H1 (cell line): ENCODE measurements at regions not wholly inside any gene's neighbourhood (a gene's known extent, or its start where the extent isn't known, plus 50 kb on each side); places are given as distances from the start of the nearest gene placed in this dataset.

Experiments used
- CTCF ChIA-PET: fragments of 300-600 bp; sonication (Branson Sonifier 250); formaldehyde crosslinking; loops from one replicate; lab custom pipeline; 2021; ENCODE audit not compliant: partially characterized antibody; lab: Charles Lee
- POLR2A ChIA-PET: fragments of 300-600 bp; sonication (Branson Sonifier 250); formaldehyde crosslinking; loops from one replicate; lab custom pipeline; 2021; ENCODE audit warnings: inconsistent platforms; ENCODE audit not compliant: partially characterized antibody; lab: Charles Lee
- DNase-seq, 2 experiments: peaks; one replicate each; pipeline versions ENCODE4 v3.0.0 to v3.0.0-alpha.2; 2010 to 2022; ENCODE audit warnings: low spot score in 2 of 2, low read depth in 1 of 2, mixed read lengths in 1 of 2
- FAIRE-seq: peaks from 2 replicates; lab custom pipeline; 2011; peaks lifted over from hg19 to GRCh38; lab: Jason Lieb, UNC
- H2AFZ ChIP-seq: 2 replicates; pipeline ENCODE4 v1.8.1; 2012; ENCODE audit warnings: low read length, inconsistent platforms
- H2AK5ac ChIP-seq: 2 replicates; pipeline ENCODE4 v1.6.1; 2013; ENCODE audit warnings: low read depth, low read length
- H2BK120ac ChIP-seq: replicated peaks from 2 replicates; pipeline ENCODE3; 2013; ENCODE audit warnings: low read depth, low read length, inconsistent platforms
- H2BK12ac ChIP-seq: 2 replicates; pipeline ENCODE4 v1.6.1; 2013; ENCODE audit warnings: low read depth, low read length
- H2BK15ac ChIP-seq: 2 replicates; pipeline ENCODE4 v1.6.1; 2013; ENCODE audit warnings: low read length
- H2BK20ac ChIP-seq: 2 replicates; pipeline ENCODE4 v1.6.1; 2013; ENCODE audit warnings: low read length
- H2BK5ac ChIP-seq: 2 replicates; pipeline ENCODE4 v1.6.1; 2013; ENCODE audit warnings: low read depth, low read length
- H3K14ac ChIP-seq: 2 replicates; pipeline ENCODE4 v1.6.1; 2013; ENCODE audit warnings: inconsistent platforms; ENCODE audit not compliant: insufficient read length
- H3K18ac ChIP-seq: 2 replicates; pipeline ENCODE4 v1.6.1; 2013; ENCODE audit warnings: low read length; ENCODE audit errors: extremely low read depth
- H3K23ac ChIP-seq: 2 replicates; pipeline ENCODE4 v1.6.1; 2013; ENCODE audit warnings: inconsistent platforms; ENCODE audit not compliant: insufficient read length
- H3K23me2 ChIP-seq: 2 replicates; pipeline ENCODE4 v1.6.1; 2013; ENCODE audit warnings: low read depth, low read length
- H3K27ac ChIP-seq: 2 replicates; pipeline ENCODE4 v1.6.1; 2011; ENCODE audit warnings: low read depth, low read length, inconsistent platforms
- H3K27me3 ChIP-seq, 4 experiments: replicated peaks in 1 of 4; 1 replicate in 1 of 4; 2 replicates in 3 of 4; pipeline versions ENCODE4 v1.6.1 to v1.8.1; 2011 to 2013; ENCODE audit warnings: low read length in 3 of 4, mild to moderate bottlenecking in 3 of 4, inconsistent platforms in 2 of 4, mixed read lengths in 2 of 4, moderate library complexity in 1 of 4; ENCODE audit not compliant: control insufficient read depth in 3 of 4, insufficient read depth in 3 of 4; ENCODE audit errors: extremely low read depth in 1 of 4
- H3K36me3 ChIP-seq, 4 experiments: 2 replicates each; pipeline versions ENCODE4 v1.6.1 to v1.8.1; 2011 to 2013; ENCODE audit warnings: mild to moderate bottlenecking in 4 of 4, low read length in 3 of 4, moderate library complexity in 2 of 4, control low read depth in 1 of 4, inconsistent platforms in 1 of 4; ENCODE audit not compliant: insufficient read depth in 4 of 4, control insufficient read depth in 2 of 4
- H3K4ac ChIP-seq: replicated peaks from 2 replicates; pipeline ENCODE3; 2013; ENCODE audit warnings: low read length, low read depth, mixed read lengths, inconsistent platforms; ENCODE audit not compliant: insufficient read length
- H3K4me1 ChIP-seq, 4 experiments: replicated peaks in 1 of 4; 1 replicate in 1 of 4; 2 replicates in 3 of 4; pipeline versions ENCODE4 v1.6.1 to v1.8.1; 2011 to 2013; ENCODE audit warnings: low read length in 3 of 4, inconsistent platforms in 2 of 4, mixed read lengths in 1 of 4; ENCODE audit not compliant: insufficient read depth in 4 of 4, control insufficient read depth in 3 of 4
- H3K4me2 ChIP-seq, 2 experiments: 2 replicates each; pipeline versions ENCODE4 v1.6.1 to v1.8.1; 2011 to 2013; ENCODE audit warnings: low read depth in 2 of 2, low read length in 2 of 2, control low read depth in 1 of 2, inconsistent platforms in 1 of 2, mild to moderate bottlenecking in 1 of 2; ENCODE audit not compliant: insufficient read depth in 1 of 2
- H3K4me3 ChIP-seq, 4 experiments: fragments of 200-600, 300-600 bp in 1 of 4; sonication (generic), shearing (Covaris generic), sonication (Bioruptor Twin) in 1 of 4; 2 replicates each; pipeline versions ENCODE4 v1.5.1 to v1.8.1; 2011 to 2016; ENCODE audit warnings: low read length in 4 of 4, low read depth in 3 of 4, control low read depth in 2 of 4, inconsistent platforms in 2 of 4, mild to moderate bottlenecking in 2 of 4, mixed read lengths in 1 of 4, moderate library complexity in 1 of 4; ENCODE audit not compliant: insufficient read depth in 2 of 4; ENCODE audit errors: extremely low read depth in 1 of 4
- H3K56ac ChIP-seq: replicated peaks from 2 replicates; pipeline ENCODE3; 2013; ENCODE audit warnings: low read depth, mild to moderate bottlenecking, mixed read lengths, low read length, inconsistent platforms; ENCODE audit not compliant: insufficient read length
- H3K79me1 ChIP-seq: 2 replicates; pipeline ENCODE4 v1.6.1; 2013; ENCODE audit warnings: low read depth, low read length, control low read depth
- H3K79me2 ChIP-seq, 2 experiments: 2 replicates each; pipeline versions ENCODE4 v1.6.1 to v1.8.1; 2012 to 2013; ENCODE audit warnings: low read length in 2 of 2, mild to moderate bottlenecking in 2 of 2, inconsistent platforms in 1 of 2; ENCODE audit not compliant: insufficient read depth in 2 of 2, control insufficient read depth in 1 of 2
- H3K9ac ChIP-seq, 4 experiments: replicated peaks in 1 of 4; 1 replicate in 1 of 4; 2 replicates in 3 of 4; pipeline versions ENCODE4 v1.6.1 to v1.8.1; 2011 to 2013; ENCODE audit warnings: low read depth in 3 of 4, low read length in 3 of 4, control low read depth in 2 of 4, mild to moderate bottlenecking in 2 of 4, moderate library complexity in 2 of 4, inconsistent platforms in 1 of 4; ENCODE audit errors: extremely low read depth in 1 of 4
- H3K9me3 ChIP-seq, 2 experiments: 2 replicates each; pipeline versions ENCODE4 v1.6.1 to v1.8.1; 2012 to 2013; ENCODE audit warnings: mild to moderate bottlenecking in 2 of 2, moderate library complexity in 2 of 2, control low read depth in 1 of 2, inconsistent platforms in 1 of 2, low read depth in 1 of 2, low read length in 1 of 2, mixed read lengths in 1 of 2; ENCODE audit not compliant: insufficient read depth in 2 of 2
- H4K20me1 ChIP-seq, 2 experiments: replicated peaks in 1 of 2; 2 replicates each; pipeline versions ENCODE3 to v1.8.1; 2011 to 2013; ENCODE audit warnings: inconsistent platforms in 2 of 2, low read length in 2 of 2, mild to moderate bottlenecking in 1 of 2; ENCODE audit not compliant: insufficient read depth in 2 of 2, control insufficient read depth in 1 of 2
- H4K5ac ChIP-seq: 2 replicates; pipeline ENCODE4 v1.6.1; 2013; ENCODE audit warnings: low read length, low read depth, mixed read lengths, inconsistent platforms; ENCODE audit not compliant: insufficient read length
- H4K8ac ChIP-seq: 2 replicates; pipeline ENCODE4 v1.8.0; 2013; ENCODE audit warnings: mild to moderate bottlenecking, moderate library complexity, low read length, inconsistent platforms; ENCODE audit not compliant: insufficient read depth; ENCODE audit errors: extremely low read depth
- H4K91ac ChIP-seq: replicated peaks from 2 replicates; pipeline ENCODE3; 2013; ENCODE audit warnings: low read length, mixed read lengths, inconsistent platforms; ENCODE audit not compliant: insufficient read length
- CHD2 ChIP-seq: IDR thresholded peaks from 2 replicates; pipeline ENCODE4 v1.6.1; 2012; ENCODE audit warnings: low read length, improper control_type of control experiment
- GABPA ChIP-seq: IDR thresholded peaks from 2 replicates; pipeline ENCODE4 v1.6.1; 2011; ENCODE audit warnings: mild to moderate bottlenecking, low read length, moderate library complexity, borderline replicate concordance; ENCODE audit not compliant: insufficient read depth
- GTF2F1 ChIP-seq: IDR thresholded peaks from 2 replicates; pipeline ENCODE4 v1.6.1; 2012; ENCODE audit warnings: low read depth, low read length, improper control_type of control experiment, borderline replicate concordance
- MAFK ChIP-seq: IDR thresholded peaks from 2 replicates; pipeline ENCODE4 v1.6.1; 2012; ENCODE audit warnings: low read depth, mild to moderate bottlenecking, improper control_type of control experiment, low read length
- NRF1 ChIP-seq: IDR thresholded peaks from 2 replicates; pipeline ENCODE4 v1.6.1; 2011; ENCODE audit warnings: mild to moderate bottlenecking, low read depth, low read length, improper control_type of control experiment
- POU5F1 ChIP-seq: IDR thresholded peaks from 2 replicates; pipeline ENCODE4 v1.6.1; 2011; ENCODE audit warnings: low read depth, mild to moderate bottlenecking, low read length, moderate library complexity
- RAD21 ChIP-seq, 2 experiments: IDR thresholded peaks in 1 of 2; conservative IDR thresholded peaks in 1 of 2; 2 replicates each; pipeline ENCODE4 v1.6.1; 2011; ENCODE audit warnings: low read depth in 2 of 2, low read length in 2 of 2, improper control_type of control experiment in 1 of 2, inconsistent platforms in 1 of 2, mild to moderate bottlenecking in 1 of 2, moderate library complexity in 1 of 2
- SIX5 ChIP-seq: IDR thresholded peaks from 2 replicates; pipeline ENCODE4 v1.6.1; 2011; ENCODE audit warnings: mild to moderate bottlenecking, low read depth, low read length
- SP1 ChIP-seq: IDR thresholded peaks from 2 replicates; pipeline ENCODE4 v1.6.1; 2011; ENCODE audit warnings: low read depth, low read length
- SP2 ChIP-seq: IDR thresholded peaks from 2 replicates; pipeline ENCODE4 v1.6.1; 2012; ENCODE audit warnings: mild to moderate bottlenecking, low read length, inconsistent platforms
- SRF ChIP-seq: IDR thresholded peaks from 2 replicates; pipeline ENCODE4 v1.6.1; 2011; ENCODE audit warnings: mild to moderate bottlenecking, low read depth, low read length, moderate library complexity
- TAF1 ChIP-seq: IDR thresholded peaks from 2 replicates; pipeline ENCODE4 v1.6.1; 2011; ENCODE audit warnings: mild to moderate bottlenecking, low read depth, low read length
- TEAD4 ChIP-seq: IDR thresholded peaks from 2 replicates; pipeline ENCODE4 v1.6.1; 2012; ENCODE audit warnings: low read depth, low read length, inconsistent platforms, mixed read lengths
- WGBS, 2 experiments: shearing (Covaris generic) in 1 of 2; methylation state at CpG; one replicate each; pipeline versions ENCODE4 v1.1.6 to v1.1.7; 2013 to 2015; ENCODE audit warnings: low lambda C conversion rate in 2 of 2, mixed read lengths in 2 of 2, inconsistent platforms in 1 of 2, low coverage in 1 of 2, missing lambda C conversion rate in 1 of 2; ENCODE audit not compliant: insufficient replicate concordance in 2 of 2, insufficient coverage in 1 of 2, insufficient read length in 1 of 2; ENCODE audit errors: extremely low coverage in 1 of 2, missing lambda C conversion rate in 1 of 2; 5-methylcytosine and 5-hydroxymethylcytosine counted together

DNA sequence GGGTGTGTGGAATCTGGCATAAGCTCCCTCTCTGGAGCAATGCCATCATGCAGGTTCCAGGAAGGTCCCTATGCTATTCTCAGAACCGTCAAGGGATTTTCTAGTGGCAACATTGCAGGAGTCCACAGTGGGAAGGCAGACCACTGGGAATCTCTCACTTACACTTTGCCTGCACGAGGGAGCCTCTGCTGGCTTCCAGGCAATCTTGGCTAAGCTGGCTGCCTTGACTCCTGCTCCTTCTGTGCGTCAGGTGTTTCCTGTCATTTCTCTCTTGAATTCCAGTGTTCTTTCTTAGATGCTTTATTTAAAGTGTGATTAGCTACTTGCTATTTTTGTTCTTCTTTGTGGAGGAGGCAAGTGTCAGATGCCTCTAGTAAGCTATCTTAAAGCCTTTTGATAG lies 414.0 kb upstream of the ATP2B1 start:
- H4K8ac ChIP-seq = no peak overlapping the region
- no peak overlapping the region for H2AFZ ChIP-seq
- H2AK5ac ChIP-seq = no peak overlapping the region
- no peak overlapping the region for H2BK20ac ChIP-seq
- H3K4me2 ChIP-seq = no peak overlapping the region
- POLR2A ChIA-PET = interaction anchor here (0.6 kb wide), 1 partner anchor 14 kb away, joined by 3 read pairs; no protein-coding TSS in a partner anchor
- no peaks in the 10 kb centered on the region for H3K23me2 ChIP-seq
- no peak overlapping the region for H3K4me3 ChIP-seq
- H4K5ac ChIP-seq = no peak overlapping the region
- H3K56ac ChIP-seq = no peak overlapping the region
- H3K9ac ChIP-seq = no peak overlapping the region
- H3K18ac ChIP-seq = no peak overlapping the region
- no peak overlapping the region for H2BK5ac ChIP-seq
- H2BK12ac ChIP-seq = no peak overlapping the region
- H3K23ac ChIP-seq = no peak overlapping the region
- no peak overlapping the region for H3K14ac ChIP-seq
- H3K4me1 ChIP-seq = no peaks in the 10 kb centered on the region
- no peaks in the 10 kb centered on the region for H3K27me3 ChIP-seq
- CTCF ChIA-PET = interaction anchor here (1.0 kb wide), 1 partner anchor 11 kb away, joined by 3 read pairs; no protein-coding TSS in a partner anchor
- TF ChIP-seq TAF1 (no peak), MAFK (no peak), NRF1 (no peak), RAD21 (IDR thresholded peaks at IDR 0.05 in 1 of 2, conservative IDR thresholded peaks at IDR 0.05 in 1 of 2; ENCODE audit: low read depth in 2 of 2, low read length in 2 of 2) (no peak), SRF (no peak), SP2 (no peak), POU5F1 (no peak), GTF2F1 (no peak), SIX5 (no peak), CHD2 (no peak), TEAD4 (no peak), GABPA (no peak), SP1 (no peak)
- 91% methylated on average over 3 of the region's 3 CpGs; no CpG with 5 or more reads in 1 of the 2 experiments for WGBS, 2 experiments
- H3K79me1 ChIP-seq = no peaks in the 10 kb centered on the region
- H2BK120ac ChIP-seq = no peak overlapping the region
- H4K20me1 ChIP-seq = no peaks in the 10 kb centered on the region
- H2BK15ac ChIP-seq = no peak overlapping the region
- no peak overlapping the region for H3K4ac ChIP-seq
- no peaks in the 10 kb centered on the region for H3K36me3 ChIP-seq
- no peaks in the 10 kb centered on the region for H3K79me2 ChIP-seq
- DNase-seq = no peak
- no peaks in the 10 kb centered on the region for H3K9me3 ChIP-seq
- H4K91ac ChIP-seq = no peak overlapping the region
- no peak overlapping the region for H3K27ac ChIP-seq
- no peak for FAIRE-seq
